ENCODE measurements at regions not wholly inside any gene's neighbourhood (a gene's known extent, or its start where the extent isn't known, plus 50 kb on each side); places are given as distances from the start of the nearest gene placed in this dataset.

- no peak for TF ChIP-seq CTCF (conservative IDR thresholded peaks at IDR 0.05; ENCODE audit: low read length)
- no peak for TF ChIP-seq EZH2phosphoT487 (IDR thresholded peaks at IDR 0.05; ENCODE audit: borderline replicate concordance, low read depth, low read length)
Measured at GRCh38 chr12:69055280-69055679, 122.3 kb upstream of the CPM start.
